GM12865 (cell line): ENCODE measurements at regions not wholly inside any gene's neighbourhood (a gene's known extent, or its start where the extent isn't known, plus 50 kb on each side); places are given as distances from the start of the nearest gene placed in this dataset.

Source experiments
- DNase-seq: peaks from one replicate; pipeline ENCODE4 v3.0.0; 2010; ENCODE audit warnings: low read depth
- H3K4me3 ChIP-seq: 2 replicates; pipeline ENCODE4 v1.5.1; 2011; ENCODE audit warnings: mild to moderate bottlenecking, low read depth, low read length, control low read depth
- CTCF ChIP-seq: IDR thresholded peaks from 2 replicates; pipeline ENCODE4 v1.5.1; 2011; ENCODE audit warnings: low read length, control low read depth, low read depth, inconsistent platforms; ENCODE audit not compliant: insufficient read depth; ENCODE audit errors: missing control alignments

DNA sequence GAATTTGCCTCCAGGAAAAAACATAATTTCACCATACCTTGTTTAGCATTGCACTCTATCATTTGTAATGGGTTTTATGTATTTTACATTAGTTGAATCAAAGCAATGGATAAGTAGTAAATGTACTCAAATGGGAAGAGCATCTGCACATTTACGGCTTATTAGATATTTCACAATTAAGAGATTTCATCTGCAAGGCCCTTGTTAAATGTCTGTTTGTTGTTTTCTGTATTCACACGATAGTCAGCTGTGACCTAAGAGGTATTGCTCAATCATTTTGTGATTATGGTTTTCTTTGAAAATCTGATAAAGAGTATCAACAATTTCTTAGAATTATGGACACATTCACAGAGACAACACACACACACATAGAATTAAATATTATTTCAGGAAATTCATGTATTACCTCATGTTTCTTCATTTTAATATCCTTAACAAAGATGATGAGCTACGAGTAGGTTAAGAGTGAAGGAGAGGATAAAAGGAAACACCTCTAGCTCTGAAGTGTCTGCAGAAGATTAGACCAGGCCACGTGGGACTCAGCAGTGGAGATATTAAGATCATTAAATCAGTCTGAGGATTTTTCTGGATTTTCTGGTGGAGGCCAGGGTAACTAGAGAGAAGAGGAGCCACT, 121.9 kb upstream of the POU1F1 start:
- H3K4me3 ChIP-seq = no peak overlapping the region

DNA sequence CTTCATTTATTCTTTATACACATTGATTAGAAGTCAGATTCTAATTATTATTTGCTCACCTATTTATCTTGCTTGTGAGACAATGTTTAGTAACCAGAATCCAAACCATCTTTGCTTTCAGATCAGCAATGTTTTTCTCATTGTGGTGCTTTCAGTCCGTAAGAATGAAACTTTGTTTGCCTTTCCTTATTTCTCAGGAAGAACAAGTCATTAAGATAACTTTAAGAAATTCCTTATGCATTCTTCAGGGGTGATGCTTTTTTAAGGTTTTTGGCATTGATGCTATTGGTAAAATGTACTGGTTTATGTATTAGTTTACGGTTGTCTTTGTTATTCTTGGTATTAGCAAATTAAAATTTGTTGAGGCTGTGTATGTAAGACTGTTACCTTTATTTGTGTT, 120.8 kb upstream of the POU1F1 start:
- H3K4me3 ChIP-seq = no peak overlapping the region
- TF ChIP-seq CTCF = no peak
- no peak for DNase-seq

More for the DNA sequence above, 121.9 kb upstream of the POU1F1 start:
- DNase-seq = no peak
- no peak for TF ChIP-seq CTCF

DNA sequence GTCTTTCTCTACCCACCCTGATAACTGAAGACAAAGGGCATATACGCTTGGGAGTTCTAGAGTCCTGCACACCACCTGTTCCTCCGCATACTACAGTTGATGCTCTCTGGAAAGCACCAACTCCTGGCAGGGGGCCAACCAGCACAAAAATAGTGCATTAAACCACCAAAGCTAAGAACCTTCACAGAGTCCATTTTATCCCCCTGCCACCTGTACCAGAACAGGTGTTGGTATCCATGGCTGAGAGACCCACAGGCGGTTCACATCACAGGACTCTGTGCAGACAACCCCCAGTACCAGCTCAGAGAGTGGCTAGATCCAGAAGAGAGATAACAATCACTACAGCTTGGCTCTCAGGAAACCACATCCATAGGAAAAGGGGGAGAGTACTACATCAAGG, 114.4 kb upstream of the POU1F1 start:
- no peak for TF ChIP-seq CTCF
- no peak for DNase-seq
- H3K4me3 ChIP-seq = no peak overlapping the region

DNA sequence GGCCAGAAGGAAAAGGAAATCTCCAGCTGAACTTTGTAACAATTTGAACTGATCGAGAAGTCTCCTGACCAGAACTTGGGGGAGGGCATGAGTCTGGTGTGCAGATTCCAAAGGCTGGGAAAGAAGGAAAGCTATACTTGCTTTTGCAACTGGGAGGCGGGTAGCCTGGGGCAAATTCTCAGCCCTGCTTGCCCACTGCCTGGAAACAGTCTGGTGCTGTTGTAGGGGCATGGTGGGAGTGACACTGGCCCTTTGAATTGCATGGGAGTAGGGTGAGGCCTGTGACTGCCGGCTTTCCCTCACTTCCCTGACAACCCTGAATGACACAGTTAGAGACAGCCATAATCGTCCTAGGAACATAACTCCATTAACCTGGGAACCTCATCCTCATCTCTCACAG, 114.0 kb upstream of the POU1F1 start:
- no peak for TF ChIP-seq CTCF
- DNase-seq = no peak
- no peak overlapping the region for H3K4me3 ChIP-seq

DNA sequence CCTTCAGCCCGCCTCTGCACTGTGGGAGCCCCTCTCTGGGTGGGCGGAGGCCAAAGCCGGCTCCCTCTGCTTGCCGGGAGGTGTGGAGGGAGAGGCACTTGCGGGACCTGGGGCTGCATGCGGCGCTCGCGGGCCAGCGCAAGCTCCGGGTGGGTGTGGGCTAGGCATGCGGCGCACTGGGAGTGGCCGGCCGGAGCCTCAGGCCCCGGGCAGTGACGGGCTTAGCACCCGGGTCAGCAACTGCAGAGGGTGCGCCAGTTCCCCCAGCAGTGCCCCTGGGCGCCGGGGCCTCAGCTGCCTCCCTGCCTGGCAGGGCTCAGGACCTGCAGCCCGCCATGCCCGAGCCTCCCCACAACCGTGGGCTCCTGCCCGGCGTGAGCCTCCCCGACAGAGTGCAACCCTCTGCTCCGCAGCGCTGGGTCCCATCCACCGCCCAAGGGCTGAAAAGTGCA, 98.9 kb upstream of the POU1F1 start:
- no peak for DNase-seq
- no peak for TF ChIP-seq CTCF
- H3K4me3 ChIP-seq = no peak overlapping the region

DNA sequence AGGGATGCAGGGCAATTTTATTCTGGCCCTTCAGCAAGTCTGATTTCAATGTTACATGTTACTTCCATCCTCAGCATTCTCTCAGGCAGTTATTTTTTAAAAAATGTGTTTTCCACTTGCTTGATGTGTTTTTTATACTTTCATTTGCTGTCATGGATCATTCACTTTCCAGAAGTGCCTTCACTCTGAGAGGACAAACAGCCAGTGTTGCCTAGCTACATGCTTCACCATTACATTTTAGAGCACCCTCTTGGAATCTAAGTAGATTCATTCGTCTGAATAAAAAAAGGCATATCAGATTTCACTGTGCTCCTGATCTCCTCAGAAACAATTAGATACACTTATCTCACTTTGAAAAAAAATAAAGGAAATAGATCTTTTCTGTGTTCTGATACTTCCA, 93.6 kb upstream of the POU1F1 start:
- no peak overlapping the region for H3K4me3 ChIP-seq
- no peak for TF ChIP-seq CTCF
- DNase-seq = no peak

GRCh38 chr3:87367736-87368135, 91.4 kb upstream of the POU1F1 start:
- no peak for TF ChIP-seq CTCF
- no peak for DNase-seq
- no peak overlapping the region for H3K4me3 ChIP-seq
